Ectodermal cell (in vitro differentiated cells): ENCODE measurements at regions not wholly inside any gene's neighbourhood (a gene's known extent, or its start where the extent isn't known, plus 50 kb on each side); places are given as distances from the start of the nearest gene placed in this dataset.

Experiments used
- H3K27ac ChIP-seq: 2 replicates; pipeline ENCODE4 v1.7.0; 2013; ENCODE audit warnings: mild to moderate bottlenecking, low read depth, low read length; ENCODE audit not compliant: insufficient read depth, poor library complexity, severe bottlenecking
- H3K27me3 ChIP-seq: 2 replicates; pipeline ENCODE4 v1.7.0; 2013; ENCODE audit warnings: mild to moderate bottlenecking, low read length; ENCODE audit not compliant: insufficient read depth, control insufficient read depth, poor library complexity, severe bottlenecking
- H3K36me3 ChIP-seq: one replicate; pipeline ENCODE4 v1.7.0; 2013; ENCODE audit warnings: low read length; ENCODE audit not compliant: control insufficient read depth, insufficient read depth
- H3K4me1 ChIP-seq: one replicate; pipeline ENCODE4 v1.7.0; 2013; ENCODE audit warnings: low read length; ENCODE audit not compliant: control insufficient read depth, insufficient read depth
- H3K4me3 ChIP-seq: 2 replicates; pipeline ENCODE4 v1.7.0; 2013; ENCODE audit warnings: low read depth, low read length, control low read depth; ENCODE audit not compliant: insufficient read depth
- H3K9me3 ChIP-seq: 2 replicates; pipeline ENCODE4 v1.7.0; 2013; ENCODE audit warnings: mild to moderate bottlenecking, low read length, moderate library complexity; ENCODE audit not compliant: control insufficient read depth
- WGBS, 2 experiments: methylation state at CpG; one replicate each; pipeline ENCODE4 v1.1.7; 2013; ENCODE audit warnings: missing lambda C conversion rate in 2 of 2; 5-methylcytosine and 5-hydroxymethylcytosine counted together

GRCh38 chr13:29914581-29914980, 64.2 kb upstream of the UBL3 start:
- no peaks in the 10 kb centered on the region for H3K9me3 ChIP-seq
- no peak overlapping the region for H3K4me3 ChIP-seq
- H3K36me3 ChIP-seq, result no peaks in the 10 kb centered on the region
- H3K4me1 ChIP-seq, result peaks cover 6% of the 10 kb centered on the region
- H3K27ac ChIP-seq, result no peak overlapping the region
- WGBS, 2 experiments, result 94% methylated on average over 3 of the region's 3 CpGs
- no peaks in the 10 kb centered on the region for H3K27me3 ChIP-seq

- Histone ChIP-seq H3K4me3 (no peak overlapping the region), H3K27ac (no peak overlapping the region), H3K36me3 (no peaks in the 10 kb centered on the region), H3K4me1 (peaks cover 4% of the 10 kb centered on the region), H3K27me3 (no peaks in the 10 kb centered on the region), H3K9me3 (no peaks in the 10 kb centered on the region)
- 89 to 94% methylated on average over 7 of the region's 7 CpGs for whole genome bisulfite sequencing, 2 experiments
Observed at GRCh38 chr13:29911781-29912418, 61.5 kb upstream of the UBL3 start.

- 90 to 91% methylated on average over 3 of the region's 3 CpGs for WGBS, 2 experiments
- Histone ChIP-seq H3K27ac (no peak overlapping the region), H3K27me3 (no peaks in the 10 kb centered on the region), H3K4me3 (no peak overlapping the region), H3K9me3 (no peaks in the 10 kb centered on the region), H3K4me1 (peaks cover 4% of the 10 kb centered on the region), H3K36me3 (no peaks in the 10 kb centered on the region)
Observed at GRCh38 chr13:29909975-29910674, 59.7 kb upstream of the UBL3 start.

- H3K4me1 ChIP-seq, result peaks cover 4% of the 10 kb centered on the region
- WGBS, 2 experiments, result 82 to 91% methylated on average over 11 of the region's 11 CpGs
- no peaks in the 10 kb centered on the region for H3K9me3 ChIP-seq
- no peak overlapping the region for H3K4me3 ChIP-seq
- H3K27ac ChIP-seq, result peak overlapping the region; percentile 16
- H3K27me3 ChIP-seq, result no peaks in the 10 kb centered on the region
- no peaks in the 10 kb centered on the region for H3K36me3 ChIP-seq
Observed at GRCh38 chr13:29909081-29909730, 58.8 kb upstream of the UBL3 start.

- H3K27ac ChIP-seq, result no peak overlapping the region
- 85 to 96% methylated on average over 6 to 8 of the region's 8 CpGs for WGBS, 2 experiments
Observed at GRCh38 chr13:29908416-29909080, 58.1 kb upstream of the UBL3 start.

GRCh38 chr13:29907670-29908069, 57.3 kb upstream of the UBL3 start:
- H3K9me3 ChIP-seq, result no peaks in the 10 kb centered on the region
- H3K27ac ChIP-seq, result no peak overlapping the region
- H3K4me3 ChIP-seq, result no peak overlapping the region
- no peaks in the 10 kb centered on the region for H3K27me3 ChIP-seq
- 91 to 94% methylated on average over 8 of the region's 8 CpGs for WGBS, 2 experiments
- no peaks in the 10 kb centered on the region for H3K36me3 ChIP-seq
- H3K4me1 ChIP-seq, result peaks cover 4% of the 10 kb centered on the region

More at GRCh38 chr13:29908416-29909080, 58.1 kb upstream of the UBL3 start:
- peaks cover 4% of the 10 kb centered on the region for H3K4me1 ChIP-seq
- no peak overlapping the region for H3K4me3 ChIP-seq
- no peaks in the 10 kb centered on the region for H3K36me3 ChIP-seq
- no peaks in the 10 kb centered on the region for H3K9me3 ChIP-seq
- H3K27me3 ChIP-seq, result no peaks in the 10 kb centered on the region

GRCh38 chr13:29906432-29907011, 56.1 kb upstream of the UBL3 start:
- no peaks in the 10 kb centered on the region for H3K36me3 ChIP-seq
- 98 to 100% methylated on average over 5 to 6 of the region's 6 CpGs for WGBS, 2 experiments

GRCh38 chr13:29905845-29906244, 55.4 kb upstream of the UBL3 start:
- Histone ChIP-seq H3K27ac (no peak overlapping the region), H3K9me3 (no peaks in the 10 kb centered on the region), H3K4me3 (no peak overlapping the region), H3K36me3 (no peaks in the 10 kb centered on the region), H3K27me3 (no peaks in the 10 kb centered on the region), H3K4me1 (no peaks in the 10 kb centered on the region)
- WGBS, 2 experiments, result 93 to 97% methylated on average over 2 to 3 of the region's 3 CpGs

More at GRCh38 chr13:29906432-29907011, 56.1 kb upstream of the UBL3 start:
- no peak overlapping the region for H3K27ac ChIP-seq
- no peaks in the 10 kb centered on the region for H3K9me3 ChIP-seq
- no peak overlapping the region for H3K4me3 ChIP-seq
- H3K27me3 ChIP-seq, result no peaks in the 10 kb centered on the region
- peaks cover 4% of the 10 kb centered on the region for H3K4me1 ChIP-seq

- Histone ChIP-seq H3K4me3 (no peak overlapping the region), H3K4me1 (no peaks in the 10 kb centered on the region), H3K27ac (no peak overlapping the region), H3K9me3 (no peaks in the 10 kb centered on the region), H3K36me3 (no peaks in the 10 kb centered on the region), H3K27me3 (no peaks in the 10 kb centered on the region)
- 95 to 96% methylated on average over 4 of the region's 4 CpGs for WGBS, 2 experiments
Observed at GRCh38 chr13:29903996-29904395, 53.6 kb upstream of the UBL3 start.
